ENCODE measurements at regions not wholly inside any gene's neighbourhood (a gene's known extent, or its start where the extent isn't known, plus 50 kb on each side); places are given as distances from the start of the nearest gene placed in this dataset.

DNA sequence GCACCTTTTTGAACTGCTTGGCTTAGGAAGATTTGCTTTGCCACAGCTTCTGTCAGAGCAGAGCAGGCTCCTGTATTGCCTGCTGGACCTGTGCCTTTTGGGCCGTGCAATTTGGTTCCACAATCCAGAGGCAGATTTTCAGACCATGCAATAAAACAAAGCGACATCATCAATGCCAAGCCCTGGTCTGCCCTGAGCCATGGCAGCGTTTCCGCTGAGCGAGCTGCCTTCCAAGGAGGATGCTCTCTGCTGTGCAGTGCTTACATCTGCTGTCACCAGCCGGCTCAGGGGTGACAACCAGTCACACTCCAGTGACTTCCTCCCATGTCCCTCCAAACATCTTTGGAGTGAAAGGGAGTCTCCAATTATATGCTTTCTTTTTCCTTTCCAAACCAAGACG lies 282.2 kb downstream of the CDH26 start:
- H3K36me3 ChIP-seq (ENCODE audit: insufficient read depth, low read length) = no peaks in the 10 kb centered on the region
- no peak for DNase-seq
- Mint-ChIP-seq H3K4me3 (no peak overlapping the region), H3K36me3 (ENCODE audit: low read depth) (no peaks in the 10 kb centered on the region), H3K27me3 (peaks cover 17% of the 10 kb centered on the region), H3K9me3 (no peaks in the 10 kb centered on the region), H3K4me1 (ENCODE audit: low read depth) (no peaks in the 10 kb centered on the region), H3K27ac (no peak overlapping the region)
- no peak for ATAC-seq (ENCODE audit: poor library complexity)
- no peaks in the 10 kb centered on the region for H3K27me3 ChIP-seq (ENCODE audit: control insufficient read depth in 1 of 2, insufficient read depth in 2 of 2, low read length in 2 of 2)
- H3K27ac ChIP-seq (ENCODE audit: low read depth in 1 of 2, low read length in 2 of 2) = no peak overlapping the region
- POLR2A ChIA-PET = no interaction called here
- no peaks in the 10 kb centered on the region for H3K9me3 ChIP-seq (ENCODE audit: control insufficient read depth in 1 of 2, insufficient read depth in 1 of 2, low read length in 2 of 2)
- TF ChIP-seq, protein P1, sequence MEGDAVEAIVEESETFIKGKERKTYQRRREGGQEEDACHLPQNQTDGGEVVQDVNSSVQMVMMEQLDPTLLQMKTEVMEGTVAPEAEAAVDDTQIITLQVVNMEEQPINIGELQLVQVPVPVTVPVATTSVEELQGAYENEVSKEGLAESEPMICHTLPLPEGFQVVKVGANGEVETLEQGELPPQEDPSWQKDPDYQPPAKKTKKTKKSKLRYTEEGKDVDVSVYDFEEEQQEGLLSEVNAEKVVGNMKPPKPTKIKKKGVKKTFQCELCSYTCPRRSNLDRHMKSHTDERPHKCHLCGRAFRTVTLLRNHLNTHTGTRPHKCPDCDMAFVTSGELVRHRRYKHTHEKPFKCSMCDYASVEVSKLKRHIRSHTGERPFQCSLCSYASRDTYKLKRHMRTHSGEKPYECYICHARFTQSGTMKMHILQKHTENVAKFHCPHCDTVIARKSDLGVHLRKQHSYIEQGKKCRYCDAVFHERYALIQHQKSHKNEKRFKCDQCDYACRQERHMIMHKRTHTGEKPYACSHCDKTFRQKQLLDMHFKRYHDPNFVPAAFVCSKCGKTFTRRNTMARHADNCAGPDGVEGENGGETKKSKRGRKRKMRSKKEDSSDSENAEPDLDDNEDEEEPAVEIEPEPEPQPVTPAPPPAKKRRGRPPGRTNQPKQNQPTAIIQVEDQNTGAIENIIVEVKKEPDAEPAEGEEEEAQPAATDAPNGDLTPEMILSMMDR (IDR thresholded peaks at IDR 0.05) = no peak
- no peaks in the 10 kb centered on the region for H3K4me1 ChIP-seq (ENCODE audit: insufficient read depth, low read length)
- intact Hi-C loops (cut with DNase I, micrococcal nuclease) = no loop called here
- H3K4me3 ChIP-seq (ENCODE audit: low read length) = no peak overlapping the region
- CTCF ChIA-PET = no interaction called here

DNA sequence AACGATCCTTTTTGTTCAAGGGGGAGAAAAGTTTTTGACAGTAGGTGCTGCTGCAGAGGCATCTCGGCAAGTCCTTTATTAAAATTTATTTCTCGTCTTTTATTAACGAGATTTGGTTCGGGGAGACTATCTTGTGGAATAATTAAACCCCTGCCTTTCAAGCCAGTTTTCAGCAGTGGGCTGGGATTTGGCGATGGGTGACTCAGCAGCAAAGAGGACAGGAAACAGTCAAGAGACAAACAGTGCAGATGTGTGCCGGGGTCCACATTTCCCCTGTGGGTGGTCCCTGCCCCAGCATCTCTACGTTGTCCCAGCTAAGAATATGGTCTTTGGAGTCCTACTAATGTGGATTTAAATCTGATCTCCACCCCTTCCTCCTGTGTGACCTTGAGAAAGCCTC lies 282.8 kb downstream of the CDH26 start:
- H3K27ac Mint-ChIP-seq = no peak overlapping the region
- TF ChIP-seq, protein P1 (IDR thresholded peaks at IDR 0.05) = no peak
- no peaks in the 10 kb centered on the region for H3K27me3 ChIP-seq (ENCODE audit: control insufficient read depth in 1 of 2, insufficient read depth in 2 of 2, low read length in 2 of 2)
- H3K9me3 Mint-ChIP-seq = no peaks in the 10 kb centered on the region
- no peaks in the 10 kb centered on the region for H3K36me3 ChIP-seq (ENCODE audit: insufficient read depth, low read length)
- no peaks in the 10 kb centered on the region for H3K4me1 Mint-ChIP-seq (ENCODE audit: low read depth)
- peaks cover 12% of the 10 kb centered on the region for H3K27me3 Mint-ChIP-seq
- no peaks in the 10 kb centered on the region for H3K9me3 ChIP-seq (ENCODE audit: control insufficient read depth in 1 of 2, insufficient read depth in 1 of 2, low read length in 2 of 2)
- intact Hi-C loops (cut with DNase I, micrococcal nuclease) = no loop called here
- DNase-seq (no peak), ATAC-seq (ENCODE audit: poor library complexity) (no peak)
- H3K27ac ChIP-seq (ENCODE audit: low read depth in 1 of 2, low read length in 2 of 2) = no peak overlapping the region
- H3K36me3 Mint-ChIP-seq (ENCODE audit: low read depth) = no peaks in the 10 kb centered on the region
- CTCF ChIA-PET = no interaction called here
- no peak overlapping the region for H3K4me3 Mint-ChIP-seq
- H3K4me3 ChIP-seq (ENCODE audit: low read length) = no peak overlapping the region
- H3K4me1 ChIP-seq (ENCODE audit: insufficient read depth, low read length) = no peaks in the 10 kb centered on the region
- POLR2A ChIA-PET = no interaction called here

DNA sequence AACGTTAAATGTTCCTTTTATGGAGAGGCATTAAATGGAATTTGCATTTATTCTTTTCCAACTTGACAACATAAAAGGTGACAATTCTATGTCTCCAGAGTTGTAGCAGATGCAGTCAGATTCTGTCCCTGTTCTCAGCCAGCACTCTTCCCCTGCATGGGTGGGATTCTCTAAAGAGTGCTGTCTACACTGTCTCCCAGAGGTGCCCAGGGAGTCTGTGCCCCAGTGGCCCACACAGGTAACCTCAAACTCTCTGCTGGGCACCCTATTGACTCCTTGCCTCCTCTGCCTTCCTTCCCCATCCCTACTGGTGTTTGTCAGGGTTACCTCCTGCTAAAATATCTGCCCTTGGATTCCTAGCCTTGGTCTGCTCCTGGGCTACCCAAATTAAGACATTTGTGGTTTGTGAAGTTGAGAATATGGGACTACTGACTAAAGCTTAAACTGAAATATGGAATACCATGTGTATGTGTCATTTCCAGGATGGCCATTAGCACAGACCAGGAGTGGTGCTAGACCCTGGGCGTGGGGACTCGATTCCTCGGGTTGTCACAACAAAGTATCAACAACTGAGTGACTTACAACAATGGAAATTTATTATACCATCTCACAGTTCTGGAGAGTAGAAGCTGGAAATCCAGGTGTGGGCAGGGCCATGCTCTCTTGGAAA lies 284.7 kb downstream of the CDH26 start:
- no peak overlapping the region for H3K27ac Mint-ChIP-seq
- intact Hi-C loops (cut with DNase I, micrococcal nuclease) = no loop called here
- H3K36me3 Mint-ChIP-seq (ENCODE audit: low read depth) = no peaks in the 10 kb centered on the region
- H3K9me3 Mint-ChIP-seq = no peaks in the 10 kb centered on the region
- peaks cover 12% of the 10 kb centered on the region for H3K27me3 Mint-ChIP-seq
- ChIA-PET POLR2A (no interaction called here), CTCF (no interaction called here)
- no peaks in the 10 kb centered on the region for H3K27me3 ChIP-seq (ENCODE audit: control insufficient read depth in 1 of 2, insufficient read depth in 2 of 2, low read length in 2 of 2)
- no peak for DNase-seq
- TF ChIP-seq, protein P1 (IDR thresholded peaks at IDR 0.05) = no peak
- H3K27ac ChIP-seq (ENCODE audit: low read depth in 1 of 2, low read length in 2 of 2) = no peak overlapping the region
- no peak overlapping the region for H3K4me3 Mint-ChIP-seq
- H3K4me1 ChIP-seq (ENCODE audit: insufficient read depth, low read length) = no peaks in the 10 kb centered on the region
- no peaks in the 10 kb centered on the region for H3K4me1 Mint-ChIP-seq (ENCODE audit: low read depth)
- no peaks in the 10 kb centered on the region for H3K36me3 ChIP-seq (ENCODE audit: insufficient read depth, low read length)
- no peak for ATAC-seq (ENCODE audit: poor library complexity)
- no peak overlapping the region for H3K4me3 ChIP-seq (ENCODE audit: low read length)
- H3K9me3 ChIP-seq (ENCODE audit: control insufficient read depth in 1 of 2, insufficient read depth in 1 of 2, low read length in 2 of 2) = no peaks in the 10 kb centered on the region

All from CD4-positive, alpha-beta T cell (primary cell).